ENCODE measurements at regions not wholly inside any gene's neighbourhood (a gene's known extent, or its start where the extent isn't known, plus 50 kb on each side); places are given as distances from the start of the nearest gene placed in this dataset.
A peak's percentile ranks its signal among the peaks of the same experiment; 100 is the strongest.
"Not testable (repeated sequence)": the region's sequence is repeated elsewhere in the genome, so short reads cannot be mapped to it uniquely, and the experiment has no call there.

DNA sequence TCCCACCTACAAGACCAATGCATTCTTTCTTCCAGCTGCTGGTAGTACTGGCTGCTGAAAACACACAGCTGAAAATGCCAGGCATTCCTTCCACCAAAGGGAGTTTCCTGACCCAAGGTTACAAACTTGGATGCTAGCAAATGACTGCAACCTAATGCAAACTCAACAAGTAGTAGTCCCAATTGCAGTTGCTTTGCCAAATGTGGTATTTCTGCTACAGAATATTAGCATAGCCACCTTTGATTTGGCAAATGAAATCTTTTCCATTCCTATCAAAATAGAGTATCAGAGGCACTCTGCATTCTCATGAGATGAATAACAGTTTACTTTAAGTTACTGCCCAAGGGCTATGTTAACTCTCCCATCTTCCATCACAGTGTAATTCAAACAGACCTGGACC is 172.0 kb upstream of the ARHGAP42 start:
- in situ Hi-C loops (cut with HindIII; ENCODE audit: low pct_unique_long_range_greater_than_20kb, low sequenced_read_pairs) = no loop called here

DNA sequence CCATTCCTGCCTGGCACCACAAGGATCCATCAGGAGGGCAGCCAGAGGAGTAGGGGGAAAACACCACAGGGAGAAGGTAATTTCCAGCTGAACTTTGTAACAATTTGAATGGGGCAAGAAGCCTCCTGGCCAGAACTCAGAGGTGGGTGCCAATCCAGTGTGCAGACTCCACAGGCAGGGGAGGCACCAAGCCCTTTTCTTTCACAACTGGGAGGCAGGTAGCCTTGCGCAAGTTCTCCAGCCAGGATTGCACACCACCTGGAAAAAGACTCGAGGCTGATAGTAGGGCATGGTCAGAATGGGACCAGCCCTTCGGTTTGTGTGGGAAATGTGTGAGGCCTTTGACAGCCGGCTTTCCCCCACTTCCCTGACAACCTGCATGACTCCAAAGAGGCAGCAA is 161.9 kb upstream of the ARHGAP42 start:
- in situ Hi-C loops (cut with HindIII; ENCODE audit: low pct_unique_long_range_greater_than_20kb, low sequenced_read_pairs) = no loop called here
- no peak for DNase-seq (ENCODE audit: low read depth, low spot score)

More for the DNA sequence above, 172.0 kb upstream of the ARHGAP42 start:
- DNase-seq (ENCODE audit: low read depth, low spot score) = no peak

DNA sequence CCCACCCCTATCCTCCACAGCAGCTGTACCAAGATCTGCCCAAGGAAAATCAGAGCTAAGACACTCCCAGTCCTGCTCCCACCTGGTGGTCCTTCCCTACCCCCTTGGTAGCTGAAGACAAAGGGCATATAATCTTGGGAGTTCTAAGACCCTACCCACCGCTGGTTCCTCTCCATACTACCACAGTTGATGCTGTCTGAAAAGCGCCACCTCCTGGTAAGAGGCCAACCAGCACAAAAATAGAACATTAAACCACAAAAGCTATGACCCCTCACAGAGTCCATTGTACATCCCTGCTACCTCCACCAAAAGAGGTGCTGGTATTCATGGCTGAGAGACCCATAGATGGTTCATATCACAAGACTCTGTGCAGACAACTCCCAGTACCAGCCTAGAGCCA is 161.5 kb upstream of the ARHGAP42 start:
- peak; percentile 42 for DNase-seq (ENCODE audit: low read depth, low spot score)
- in situ Hi-C loops (cut with HindIII; ENCODE audit: low pct_unique_long_range_greater_than_20kb, low sequenced_read_pairs) = no loop called here

DNA sequence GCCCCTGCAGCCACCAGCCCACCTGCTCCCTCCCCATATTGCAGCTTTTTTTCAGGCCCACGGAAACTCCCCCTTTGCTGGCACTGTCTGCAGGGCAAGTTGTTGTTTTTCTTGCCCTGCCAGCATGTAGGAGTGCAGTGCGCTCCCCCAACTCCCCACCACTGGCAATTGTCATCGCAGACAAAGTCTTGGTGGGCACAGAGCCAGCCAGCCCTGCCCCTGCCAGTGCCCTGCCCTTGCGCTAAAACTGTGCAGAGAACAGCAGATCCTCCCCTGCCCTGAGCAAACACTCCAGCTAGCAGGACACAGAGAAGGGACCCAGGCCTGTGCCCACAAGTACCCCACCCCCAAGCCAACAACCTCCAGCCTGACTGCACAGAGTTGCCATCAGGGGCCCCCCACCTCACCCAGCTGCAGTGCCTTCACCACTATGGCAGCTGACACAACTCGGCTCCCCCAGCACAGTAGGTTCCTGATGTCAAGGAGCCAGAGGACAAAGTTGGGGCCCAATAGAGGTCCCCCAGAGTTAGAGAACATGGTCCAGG is 158.1 kb upstream of the ARHGAP42 start:
- in situ Hi-C loops (cut with HindIII; ENCODE audit: low pct_unique_long_range_greater_than_20kb, low sequenced_read_pairs) = no loop called here

DNA sequence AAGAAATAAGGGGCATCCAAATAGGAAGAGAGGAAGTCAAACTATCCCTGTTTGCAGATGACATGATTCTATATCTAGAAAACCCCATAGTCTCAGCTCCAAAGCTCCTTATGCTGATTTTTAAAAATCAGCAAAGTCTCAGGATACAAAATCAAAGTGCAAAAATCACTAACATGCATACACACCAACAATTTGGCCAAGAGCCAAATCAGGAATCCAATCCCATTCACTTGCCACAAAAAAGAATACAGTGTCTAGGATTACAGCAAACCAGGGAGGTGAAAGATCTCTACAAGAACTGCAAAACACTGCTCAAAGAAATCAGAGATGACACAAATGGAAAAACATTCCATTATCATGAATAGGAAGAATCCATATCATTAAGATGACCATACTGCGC is 155.8 kb upstream of the ARHGAP42 start:
- in situ Hi-C loops (cut with HindIII; ENCODE audit: low pct_unique_long_range_greater_than_20kb, low sequenced_read_pairs); DNase-seq (ENCODE audit: low read depth, low spot score): not testable (repeated sequence)

More for the DNA sequence above, 158.1 kb upstream of the ARHGAP42 start:
- no peak for DNase-seq (ENCODE audit: low read depth, low spot score)

DNA sequence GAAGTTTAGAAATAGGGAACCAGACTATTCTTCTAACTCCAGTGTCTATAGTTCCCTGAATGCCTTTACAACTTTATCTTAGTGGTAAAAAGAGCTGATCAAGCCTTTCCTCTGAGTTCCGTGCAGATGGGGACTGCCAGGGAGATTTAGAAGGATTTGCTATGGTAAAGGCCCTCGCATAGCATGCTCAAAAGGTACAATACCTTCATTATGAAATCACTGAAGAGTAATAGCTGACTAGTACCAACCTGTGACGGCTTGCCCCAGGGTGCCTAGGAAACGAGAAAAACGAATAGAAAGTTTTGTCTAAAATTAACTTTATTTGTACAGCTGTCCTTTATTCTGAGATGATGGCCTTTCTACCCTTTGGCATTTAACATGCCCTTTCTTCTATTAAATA is 150.1 kb upstream of the ARHGAP42 start:
- DNase-seq (ENCODE audit: low read depth, low spot score) = peak; percentile 7
- in situ Hi-C loops (cut with HindIII; ENCODE audit: low pct_unique_long_range_greater_than_20kb, low sequenced_read_pairs) = no loop called here

DNA sequence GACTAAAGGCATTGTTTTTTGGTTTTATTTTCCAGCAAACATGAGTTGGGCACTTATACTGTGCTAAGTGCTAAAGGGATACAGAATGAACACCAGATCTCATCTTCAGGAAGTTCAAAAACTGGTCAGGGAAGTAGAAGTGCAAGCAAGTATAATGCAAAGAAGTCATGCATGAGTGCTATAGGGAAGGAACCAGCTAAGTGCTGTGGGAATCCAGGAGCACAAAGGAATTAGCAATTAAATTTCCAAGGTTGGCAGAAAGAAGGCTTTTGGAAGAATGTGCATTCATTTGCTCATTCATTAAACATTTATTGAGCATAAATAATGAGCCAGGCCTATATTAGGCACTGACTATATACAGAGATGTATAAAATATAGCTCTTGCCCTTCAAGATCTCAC is 143.7 kb upstream of the ARHGAP42 start:
- in situ Hi-C loops (cut with HindIII; ENCODE audit: low pct_unique_long_range_greater_than_20kb, low sequenced_read_pairs) = no loop called here
- DNase-seq (ENCODE audit: low read depth, low spot score) = no peak

DNA sequence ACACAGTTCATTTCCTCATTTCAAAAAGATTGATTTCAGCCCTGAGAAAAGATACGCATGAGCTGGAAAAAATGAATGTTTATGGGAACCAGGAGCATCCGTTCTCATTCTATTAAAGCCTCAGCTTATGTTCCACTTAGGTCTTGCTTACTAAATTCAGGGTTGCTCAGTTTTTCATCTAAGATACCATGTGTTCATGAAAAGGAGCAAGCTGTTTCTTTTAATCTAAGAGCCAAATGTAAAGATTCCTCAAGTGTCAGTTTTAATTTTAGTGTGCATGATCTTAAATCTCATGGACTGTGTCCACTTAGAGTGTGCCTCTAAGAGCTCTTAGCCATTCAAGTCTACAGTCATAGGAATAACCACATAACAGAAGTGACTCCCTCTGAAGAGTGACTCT is 141.5 kb upstream of the ARHGAP42 start:
- in situ Hi-C loops (cut with HindIII; ENCODE audit: low pct_unique_long_range_greater_than_20kb, low sequenced_read_pairs) = no loop called here
- DNase-seq (ENCODE audit: low read depth, low spot score) = no peak

DNA sequence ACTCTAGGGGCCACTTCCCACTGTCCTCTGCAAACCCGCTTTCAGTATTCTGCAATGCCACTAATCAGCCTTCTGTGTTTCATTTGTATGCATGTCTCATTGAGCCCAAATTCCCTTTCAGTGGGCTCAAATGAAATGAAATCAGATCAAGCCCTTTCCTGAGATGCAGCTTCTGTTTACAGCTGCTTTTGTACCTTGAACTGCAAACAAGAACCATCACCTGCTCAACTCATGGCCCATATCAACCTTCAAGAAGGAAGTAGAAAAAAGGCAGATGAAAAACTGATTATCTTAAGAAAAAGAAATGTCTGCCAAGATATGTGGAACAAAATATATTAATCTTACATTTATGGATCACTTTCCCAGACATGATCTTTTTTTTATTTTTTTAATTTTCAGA is 141.1 kb upstream of the ARHGAP42 start:
- no peak for DNase-seq (ENCODE audit: low read depth, low spot score)
- in situ Hi-C loops (cut with HindIII; ENCODE audit: low pct_unique_long_range_greater_than_20kb, low sequenced_read_pairs) = no loop called here

DNA sequence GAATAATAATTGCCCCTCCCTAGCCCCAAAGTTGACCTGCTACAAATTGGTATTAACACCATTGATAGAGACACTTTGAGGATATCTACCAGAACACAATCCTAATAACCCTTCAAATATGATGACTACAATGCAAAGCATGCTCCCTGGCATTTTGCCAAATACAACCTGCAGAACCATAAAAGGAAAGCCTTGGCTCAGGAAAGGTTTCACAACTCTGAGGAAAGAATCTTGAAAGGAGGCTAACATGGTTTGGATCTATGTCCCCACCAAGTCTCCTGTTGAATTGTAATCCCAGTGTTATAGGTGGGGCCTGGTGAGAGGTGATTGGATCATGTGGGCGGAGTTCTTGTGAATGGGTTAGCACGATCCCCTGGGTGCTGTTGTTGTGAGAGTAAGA is 140.4 kb upstream of the ARHGAP42 start:
- in situ Hi-C loops (cut with HindIII; ENCODE audit: low pct_unique_long_range_greater_than_20kb, low sequenced_read_pairs) = no loop called here
- DNase-seq (ENCODE audit: low read depth, low spot score) = no peak

DNA sequence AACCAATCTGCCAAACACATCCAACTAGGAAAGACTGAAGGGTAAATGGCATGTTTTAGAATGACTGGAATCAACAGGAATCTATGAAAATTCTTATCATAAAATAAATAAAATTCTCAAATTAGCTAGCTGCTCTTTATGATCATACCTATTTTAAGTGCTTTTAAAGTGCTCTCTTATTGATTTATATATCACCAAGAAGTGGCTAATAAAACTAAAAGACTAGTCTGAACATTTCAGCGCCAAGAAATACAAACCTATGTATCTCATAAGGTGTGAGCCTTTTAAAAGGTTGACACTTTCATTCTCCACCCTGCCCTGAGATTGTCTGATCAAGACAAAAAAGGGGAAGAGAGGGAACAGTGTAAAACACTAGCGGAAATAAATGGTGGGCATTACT is 136.8 kb upstream of the ARHGAP42 start:
- in situ Hi-C loops (cut with HindIII; ENCODE audit: low pct_unique_long_range_greater_than_20kb, low sequenced_read_pairs) = no loop called here
- no peak for DNase-seq (ENCODE audit: low read depth, low spot score)

DNA sequence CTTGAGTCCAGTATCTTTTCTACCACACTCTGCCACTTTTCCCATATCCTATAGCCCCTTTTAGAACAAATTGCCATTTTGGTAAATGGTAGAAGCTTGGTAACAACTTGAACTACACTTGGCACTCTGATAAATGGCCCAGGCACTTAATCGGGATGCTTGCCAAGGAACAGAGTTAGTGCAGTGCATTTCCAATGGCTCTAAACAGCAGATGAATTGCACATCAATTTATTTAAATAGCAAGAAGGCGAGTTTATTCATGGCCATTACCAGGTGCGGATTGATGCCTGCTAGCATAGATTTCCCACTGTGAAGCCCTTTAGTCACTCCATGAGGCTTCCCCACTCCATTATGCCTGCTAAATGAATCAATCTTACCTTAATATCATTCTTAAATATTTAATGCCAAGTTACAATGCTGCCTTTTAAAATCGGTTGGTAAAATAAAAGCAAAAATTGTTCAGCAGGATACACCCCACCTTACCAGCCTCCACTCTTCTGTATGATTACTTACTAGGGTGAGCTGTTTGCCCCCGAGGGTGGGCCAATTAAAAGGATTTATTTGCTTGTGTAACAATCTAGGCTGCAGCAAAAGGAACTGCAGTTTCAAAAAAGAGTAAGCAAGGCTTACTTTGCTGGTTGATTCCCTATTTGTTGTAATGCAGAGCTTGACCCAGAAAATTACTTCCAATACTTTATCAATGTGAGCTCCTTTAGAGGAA is 136.0 kb upstream of the ARHGAP42 start:
- DNase-seq (ENCODE audit: low read depth, low spot score) = no peak
- in situ Hi-C loops (cut with HindIII; ENCODE audit: low pct_unique_long_range_greater_than_20kb, low sequenced_read_pairs) = no loop called here

DNA sequence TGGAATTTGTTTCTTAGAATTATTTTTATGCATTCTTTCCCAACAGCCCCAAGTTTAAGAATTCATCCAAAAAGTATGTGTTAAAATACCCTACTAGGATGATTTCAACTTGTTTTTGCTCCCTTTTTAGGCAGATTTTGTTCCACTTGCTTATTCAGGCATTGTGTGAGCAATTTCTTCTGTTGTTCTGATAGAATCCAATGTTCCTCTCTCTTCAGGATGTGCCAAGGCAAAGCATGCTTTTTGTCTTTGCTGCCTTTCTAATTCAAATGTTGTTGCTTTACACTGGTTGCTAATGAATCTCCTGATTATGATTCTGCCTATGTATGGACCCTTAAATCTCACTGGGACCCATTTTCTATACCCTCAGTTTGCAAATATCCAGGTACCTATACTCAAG is 131.2 kb upstream of the ARHGAP42 start:
- no peak for DNase-seq (ENCODE audit: low read depth, low spot score)
- in situ Hi-C loops (cut with HindIII; ENCODE audit: low pct_unique_long_range_greater_than_20kb, low sequenced_read_pairs) = no loop called here

DNA sequence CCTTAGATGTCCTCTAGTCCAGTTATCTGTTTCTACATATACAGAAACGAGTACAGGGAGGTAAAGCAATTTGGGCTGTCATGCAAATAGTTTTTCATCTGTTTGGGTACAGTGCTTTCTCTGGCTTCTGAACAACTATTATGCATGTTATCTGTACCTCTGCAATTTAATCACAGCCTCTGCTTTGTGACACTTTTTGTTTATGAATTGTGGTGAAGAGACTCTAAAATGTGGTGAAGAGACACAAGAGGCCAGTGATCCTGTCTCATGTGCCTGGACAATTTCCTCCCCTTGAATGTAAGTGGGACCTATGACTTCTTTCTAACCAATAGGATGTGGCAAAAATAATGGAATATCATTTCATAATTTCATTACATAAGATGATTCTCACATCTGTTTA is 130.3 kb upstream of the ARHGAP42 start:
- DNase-seq (ENCODE audit: low read depth, low spot score) = no peak
- in situ Hi-C loops (cut with HindIII; ENCODE audit: low pct_unique_long_range_greater_than_20kb, low sequenced_read_pairs) = no loop called here

DNA sequence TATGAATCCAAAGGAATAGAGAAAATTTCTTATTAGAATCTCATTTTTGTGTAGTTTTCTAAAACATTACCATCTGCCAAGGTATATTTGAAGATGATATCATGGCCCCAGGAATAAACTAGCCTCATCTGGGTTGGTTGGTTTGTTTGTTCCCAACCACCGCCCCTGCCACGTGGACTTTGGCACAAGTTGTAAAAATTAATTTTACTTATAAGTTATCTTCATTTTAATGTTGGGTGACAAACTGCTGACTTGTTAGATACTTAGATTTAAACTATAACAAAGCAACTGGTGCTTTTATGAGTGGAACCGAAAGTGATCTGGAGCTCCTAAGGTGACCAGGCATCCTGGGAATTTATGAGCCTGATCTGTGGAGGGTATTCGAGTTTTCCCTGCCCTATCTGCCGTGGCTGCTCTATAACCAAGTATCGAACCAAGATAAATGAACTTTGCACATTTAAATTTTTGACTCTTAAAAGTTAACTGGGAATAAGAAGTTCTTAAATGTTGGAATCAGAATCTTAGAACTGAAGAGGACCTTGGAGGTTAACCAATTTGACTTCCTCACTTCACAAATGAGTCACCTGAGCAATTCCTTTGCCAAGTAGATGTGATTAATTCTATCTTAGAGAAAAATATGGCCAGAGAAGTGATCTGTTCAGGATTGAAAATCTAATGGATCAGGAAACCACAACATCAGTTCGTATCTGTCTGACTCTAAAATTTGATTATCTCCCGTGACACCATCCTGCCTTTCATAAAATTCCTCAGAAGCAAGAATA is 129.1 kb upstream of the ARHGAP42 start:
- in situ Hi-C loops (cut with HindIII; ENCODE audit: low pct_unique_long_range_greater_than_20kb, low sequenced_read_pairs) = no loop called here
- no peak for DNase-seq (ENCODE audit: low read depth, low spot score)

DNA sequence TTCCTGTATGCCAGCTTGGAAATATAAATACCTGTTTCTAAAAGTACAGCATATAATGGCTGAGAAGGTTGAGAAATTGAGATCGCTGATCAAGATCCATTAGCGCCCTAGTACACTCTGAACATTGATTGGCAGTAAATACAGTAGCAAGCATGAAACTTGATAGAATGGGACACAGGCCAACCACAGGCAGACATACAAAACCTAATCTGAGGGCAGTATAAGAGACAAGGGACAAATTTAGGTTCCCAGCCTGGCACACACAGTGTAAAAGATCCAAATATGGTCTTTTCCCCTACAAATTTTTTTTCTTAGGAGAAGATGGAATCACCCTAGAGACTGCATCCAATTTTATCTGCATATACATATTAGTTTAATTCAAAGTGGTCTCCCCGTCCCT is 126.5 kb upstream of the ARHGAP42 start:
- DNase-seq (ENCODE audit: low read depth, low spot score) = no peak
- in situ Hi-C loops (cut with HindIII; ENCODE audit: low pct_unique_long_range_greater_than_20kb, low sequenced_read_pairs) = no loop called here

DNA sequence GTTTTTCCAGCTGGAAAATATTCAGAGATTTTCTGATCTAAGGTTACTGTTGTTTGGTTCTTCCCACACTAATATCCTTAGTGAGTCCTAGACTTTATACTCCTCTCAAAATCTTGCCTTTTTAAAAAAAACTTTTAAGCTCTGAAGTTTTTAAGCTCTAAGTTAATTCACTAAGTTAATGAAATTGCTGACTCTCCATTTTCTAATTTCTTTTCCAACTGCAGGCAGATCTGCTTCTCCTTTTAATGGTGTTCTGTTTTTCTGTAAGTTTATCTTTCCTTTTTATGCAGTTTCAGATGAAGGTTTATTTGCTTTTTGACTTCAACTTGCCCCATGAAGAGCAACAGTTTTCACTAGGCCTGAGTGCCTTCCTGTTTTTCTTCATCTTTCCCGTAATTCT is 125.8 kb upstream of the ARHGAP42 start:
- in situ Hi-C loops (cut with HindIII; ENCODE audit: low pct_unique_long_range_greater_than_20kb, low sequenced_read_pairs) = no loop called here
- DNase-seq (ENCODE audit: low read depth, low spot score) = no peak

DNA sequence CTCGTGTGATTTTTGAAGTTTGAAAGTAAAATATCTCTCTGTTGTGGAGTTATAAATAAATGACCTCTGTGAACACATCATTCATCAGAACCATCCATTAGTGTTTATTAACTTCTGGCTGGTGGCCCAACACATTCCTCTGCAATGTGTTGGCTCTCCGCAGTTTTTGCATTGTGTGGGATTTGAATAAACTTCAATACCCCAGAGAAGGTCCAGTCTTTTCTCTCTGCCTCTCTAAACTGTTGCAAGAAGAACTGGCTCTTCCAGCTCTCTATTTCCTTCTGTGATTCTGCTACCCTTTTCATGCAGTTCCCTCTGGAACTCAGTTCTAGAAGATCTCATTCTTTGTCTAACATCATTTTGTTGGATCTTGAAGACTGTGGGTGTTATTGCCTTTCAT is 125.0 kb upstream of the ARHGAP42 start:
- no peak for DNase-seq (ENCODE audit: low read depth, low spot score)
- in situ Hi-C loops (cut with HindIII; ENCODE audit: low pct_unique_long_range_greater_than_20kb, low sequenced_read_pairs) = no loop called here
